ENCODE measurements at regions not wholly inside any gene's neighbourhood (a gene's known extent, or its start where the extent isn't known, plus 50 kb on each side); places are given as distances from the start of the nearest gene placed in this dataset.
"Not testable (repeated sequence)": the region's sequence is repeated elsewhere in the genome, so short reads cannot be mapped to it uniquely, and the experiment has no call there.

GRCh38 chr13:79859756-79860155 lies 378.8 kb downstream of the NDFIP2 start:
- no peak for DNase-seq

- no peak for DNase-seq
Observed at GRCh38 chr13:79853251-79853650, 372.3 kb downstream of the NDFIP2 start.

GRCh38 chr13:79851318-79851717 lies 370.4 kb downstream of the NDFIP2 start:
- DNase-seq: no peak

- no peak for DNase-seq
Observed at GRCh38 chr13:79847882-79848592, 367.1 kb downstream of the NDFIP2 start.

GRCh38 chr13:79846386-79846785 lies 365.4 kb downstream of the NDFIP2 start:
- no peak for DNase-seq

- no peak for DNase-seq
Observed at GRCh38 chr13:79837741-79838450, 356.9 kb downstream of the NDFIP2 start.

GRCh38 chr13:79836121-79836520 lies 355.2 kb downstream of the NDFIP2 start:
- DNase-seq: not testable (repeated sequence)

GRCh38 chr13:79834876-79835275 lies 353.9 kb downstream of the NDFIP2 start:
- DNase-seq: no peak

- no peak for DNase-seq
Observed at GRCh38 chr13:79833991-79834390, 353.0 kb downstream of the NDFIP2 start.

- DNase-seq: no peak
Observed at GRCh38 chr13:79831556-79831955, 350.6 kb downstream of the NDFIP2 start.

- no peak for DNase-seq
Observed at GRCh38 chr13:79830945-79831344, 350.0 kb downstream of the NDFIP2 start.

GRCh38 chr13:79830426-79830825 lies 349.5 kb downstream of the NDFIP2 start:
- DNase-seq: no peak

- no peak for DNase-seq
Observed at GRCh38 chr13:79829880-79830279, 348.9 kb downstream of the NDFIP2 start.

- DNase-seq: no peak
Observed at GRCh38 chr13:79825959-79826358, 345.0 kb downstream of the NDFIP2 start.

GRCh38 chr13:79815041-79815440 lies 334.1 kb downstream of the NDFIP2 start:
- DNase-seq: no peak

- no peak for DNase-seq
Observed at GRCh38 chr13:79812070-79812850, 331.3 kb downstream of the NDFIP2 start.

GRCh38 chr13:79811170-79811569 lies 330.2 kb downstream of the NDFIP2 start:
- no peak for DNase-seq

GRCh38 chr13:79810669-79811068 lies 329.7 kb downstream of the NDFIP2 start:
- DNase-seq: no peak

- DNase-seq: no peak
Observed at GRCh38 chr13:79810018-79810417, 329.1 kb downstream of the NDFIP2 start.

- no peak for DNase-seq
Observed at GRCh38 chr13:79808475-79808874, 327.5 kb downstream of the NDFIP2 start.

GRCh38 chr13:79807554-79807953 lies 326.6 kb downstream of the NDFIP2 start:
- no peak for DNase-seq

GRCh38 chr13:79806821-79807220 lies 325.9 kb downstream of the NDFIP2 start:
- peak; percentile 50 for DNase-seq

GRCh38 chr13:79805317-79805716 lies 324.4 kb downstream of the NDFIP2 start:
- no peak for DNase-seq

- DNase-seq: no peak
Observed at GRCh38 chr13:79803989-79804388, 323.0 kb downstream of the NDFIP2 start.
